ENCODE measurements at regions not wholly inside any gene's neighbourhood (a gene's known extent, or its start where the extent isn't known, plus 50 kb on each side); places are given as distances from the start of the nearest gene placed in this dataset.
"Not testable (repeated sequence)": the region's sequence is repeated elsewhere in the genome, so short reads cannot be mapped to it uniquely, and the experiment has no call there.

DNA sequence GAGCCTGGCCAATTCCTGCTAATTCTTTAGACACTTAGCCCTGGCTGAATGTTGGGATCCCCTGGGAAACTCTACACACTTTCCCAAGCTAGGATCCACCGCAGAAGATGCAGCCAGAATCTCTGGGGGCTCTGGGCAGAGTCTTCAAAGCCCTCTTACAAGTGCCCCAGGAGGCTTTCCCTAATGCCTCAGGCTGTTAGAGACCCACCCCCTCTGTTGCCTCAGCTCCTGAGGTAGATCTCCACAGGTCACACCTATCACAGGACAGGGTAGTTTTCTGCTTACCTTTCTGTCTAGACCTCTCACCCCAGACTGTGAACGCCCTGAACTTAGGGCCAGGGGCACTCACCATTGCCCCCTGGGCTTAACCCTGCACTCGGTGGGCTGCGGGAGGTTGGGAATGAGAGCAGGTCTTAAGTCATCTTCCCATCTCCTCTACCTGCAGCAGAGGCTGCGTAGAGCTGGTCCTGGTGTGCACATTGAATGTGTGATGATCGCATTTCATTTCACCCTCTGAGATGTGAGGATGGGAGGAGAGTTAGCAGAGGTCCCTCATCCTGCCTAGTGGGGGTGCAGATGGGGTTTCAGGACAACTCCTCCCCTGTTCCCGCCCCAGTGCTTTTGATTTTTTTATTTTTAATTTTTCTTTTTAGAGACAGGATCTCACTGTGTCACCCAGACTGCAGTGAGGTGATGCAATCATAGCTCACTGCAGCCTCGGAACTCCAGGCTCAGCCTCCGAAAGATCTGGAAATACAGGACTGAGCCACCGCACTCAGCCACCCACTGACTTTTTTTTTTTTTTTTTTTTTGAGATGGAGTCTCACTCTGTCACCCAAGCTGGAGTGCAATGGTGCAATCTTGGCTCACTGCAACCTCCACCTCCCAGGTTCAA is 89.0 kb upstream of the LHX1 start:
- no peak for DNase-seq

DNA sequence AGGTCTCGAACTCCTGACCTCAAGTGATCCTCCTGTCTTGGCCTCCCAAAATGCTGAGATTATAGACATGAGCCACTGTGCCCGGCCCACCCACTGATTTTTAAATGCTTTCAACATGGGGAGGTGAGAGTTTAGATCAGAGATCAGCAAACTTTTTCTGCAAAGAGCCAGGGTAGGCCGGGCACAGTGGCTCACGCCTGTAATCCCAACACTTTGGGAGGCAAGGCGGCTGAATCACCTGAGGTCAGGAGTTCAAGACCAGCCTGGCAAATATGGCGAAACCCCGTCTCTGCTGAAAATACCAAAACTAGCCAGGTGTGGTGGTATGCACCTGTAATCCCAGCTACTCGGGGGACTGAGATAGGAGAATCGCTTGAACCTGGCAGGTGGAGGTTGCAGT is 88.3 kb upstream of the LHX1 start:
- not testable (repeated sequence) for DNase-seq

DNA sequence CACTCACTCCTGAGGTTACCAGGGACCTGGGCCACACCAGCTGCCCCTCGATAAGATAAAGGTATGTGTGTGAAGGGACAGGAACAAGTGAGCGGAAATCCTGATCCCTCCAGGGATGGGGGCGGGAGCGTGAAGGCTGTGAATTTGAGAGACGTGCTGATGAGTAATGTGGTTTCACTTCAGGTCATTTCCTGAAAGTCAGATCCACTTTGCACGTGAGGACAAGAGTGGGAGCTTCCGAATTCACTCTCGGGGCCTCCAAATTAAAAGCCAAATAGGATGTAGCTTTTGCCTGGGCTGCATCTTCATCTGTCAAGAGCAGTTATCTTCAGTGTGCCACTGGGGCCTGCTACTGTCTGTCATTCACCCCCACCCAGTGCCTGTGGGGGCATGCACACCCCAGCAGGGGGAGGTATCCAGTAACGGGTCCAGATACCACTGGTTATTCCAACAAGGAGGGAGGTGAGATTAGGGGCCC is 87.4 kb upstream of the LHX1 start:
- DNase-seq: no peak

- DNase-seq: no peak
Measured at GRCh38 chr17:36850790-36851189, 86.5 kb upstream of the LHX1 start.

DNA sequence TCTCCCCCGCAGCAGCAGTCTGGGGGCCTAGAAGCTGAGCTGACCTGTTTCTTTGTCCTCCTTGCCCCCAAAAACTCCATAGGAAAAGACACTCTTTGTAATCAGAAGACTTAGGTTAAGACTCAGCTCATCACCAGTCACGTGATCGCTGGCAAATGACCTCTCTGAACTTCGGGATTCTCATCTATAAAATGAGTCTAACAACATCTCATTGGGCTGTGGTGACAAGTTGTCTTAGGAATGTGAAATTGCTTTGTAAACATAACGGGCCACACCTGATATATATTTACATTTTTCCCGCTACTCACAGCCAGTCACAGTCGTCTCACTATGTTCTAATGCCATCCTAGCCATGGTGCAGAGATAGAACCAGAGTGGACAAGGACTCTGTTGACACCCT is 86.0 kb upstream of the LHX1 start:
- no peak for DNase-seq

DNA sequence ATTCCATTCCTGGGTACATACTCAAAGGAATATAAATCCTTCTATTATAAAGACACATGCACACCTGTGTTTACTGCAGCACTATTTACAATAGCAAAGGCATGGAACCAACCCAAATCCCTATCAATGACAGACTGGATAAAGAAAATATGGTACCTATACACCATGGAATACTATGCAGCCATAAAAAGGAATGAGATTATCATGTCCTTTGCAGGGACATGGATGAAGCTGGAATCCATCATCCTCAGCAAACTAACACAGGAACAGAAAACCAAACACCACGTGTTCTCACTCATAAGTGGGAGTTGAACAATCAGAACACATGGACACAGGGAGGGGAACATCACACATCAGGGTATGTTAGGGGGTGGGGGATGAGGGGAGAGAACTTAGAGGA is 84.8 kb upstream of the LHX1 start:
- DNase-seq: not testable (repeated sequence)

DNA sequence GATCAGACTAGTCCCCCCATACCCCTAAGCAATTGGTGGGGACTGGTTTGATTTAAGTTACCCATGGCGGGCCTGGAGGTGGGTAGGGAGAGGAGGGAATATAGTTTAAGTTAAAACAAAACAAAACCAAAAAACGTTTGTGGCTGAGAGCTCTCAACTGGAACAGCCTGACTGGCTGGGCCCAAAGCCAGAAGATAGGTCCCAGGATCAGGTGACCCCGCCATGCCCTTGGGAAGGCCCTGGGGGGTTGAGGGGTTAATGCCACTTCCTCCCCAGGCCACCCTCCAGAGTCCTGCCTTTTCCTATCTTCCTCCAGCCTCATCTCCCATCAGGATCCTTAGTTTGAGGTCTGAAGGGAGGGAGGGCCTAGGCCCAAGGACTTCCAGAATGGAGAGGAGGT is 82.3 kb upstream of the LHX1 start:
- DNase-seq: no peak

DNA sequence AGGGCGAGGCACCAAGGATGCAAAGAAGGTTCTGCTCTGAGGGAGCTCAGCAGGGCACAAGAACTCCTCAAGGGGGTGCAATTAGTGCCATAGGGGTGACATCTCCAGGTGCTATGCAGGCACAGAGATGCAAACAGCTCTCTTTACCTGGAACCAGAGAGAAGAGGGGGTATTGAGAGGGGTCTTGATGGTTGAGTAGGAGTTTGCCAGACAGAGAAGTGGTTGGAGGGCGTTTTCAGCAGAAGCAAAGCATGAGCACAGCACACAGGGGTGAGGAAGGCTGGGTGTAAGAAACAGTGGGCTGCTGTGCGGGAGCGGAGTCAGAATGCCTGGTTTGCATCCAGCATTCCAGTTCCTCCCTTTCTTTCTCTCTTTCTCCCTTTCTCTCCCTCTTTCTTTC is 81.8 kb upstream of the LHX1 start:
- DNase-seq: no peak

DNA sequence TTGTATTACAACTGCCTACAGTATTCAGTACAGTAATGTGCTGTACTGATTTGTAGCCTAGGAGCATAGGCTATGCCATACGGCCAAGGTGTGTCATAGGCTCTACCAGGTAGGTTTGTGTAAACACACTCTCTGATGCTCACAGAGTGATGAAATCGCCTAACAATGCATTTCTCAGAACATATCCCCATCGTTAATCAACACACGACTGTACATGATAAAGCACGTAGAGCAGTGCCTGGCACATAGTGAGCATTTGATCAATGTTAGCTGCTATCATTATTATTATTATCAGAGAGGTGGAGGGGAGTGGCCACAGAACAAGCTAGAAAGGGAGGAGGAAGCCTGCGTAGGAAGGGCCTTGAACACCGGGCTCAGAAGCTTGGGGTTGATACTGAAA is 81.1 kb upstream of the LHX1 start:
- no peak for DNase-seq

- no peak for DNase-seq
Measured at GRCh38 chr17:36856903-36857381, 80.3 kb upstream of the LHX1 start.

GRCh38 chr17:36857698-36858097 is 79.6 kb upstream of the LHX1 start:
- DNase-seq: no peak

- no peak for DNase-seq
Measured at GRCh38 chr17:36858119-36859002, 78.9 kb upstream of the LHX1 start.

DNA sequence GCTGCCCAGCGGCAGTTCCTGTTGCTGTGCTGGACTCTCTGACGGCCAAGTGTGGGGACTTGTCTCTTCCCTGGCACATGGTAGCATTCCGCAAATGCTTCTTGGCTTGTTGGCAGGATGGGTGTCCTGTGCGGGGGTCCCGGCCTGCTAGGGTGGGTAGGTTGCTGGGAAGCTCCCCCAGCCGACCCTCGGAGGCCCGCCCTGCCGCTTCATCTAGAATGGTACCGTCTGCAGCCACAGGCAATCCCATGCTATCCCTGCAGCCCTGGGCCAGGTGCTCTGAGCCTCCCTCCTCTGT is 78.3 kb upstream of the LHX1 start:
- no peak for DNase-seq

DNA sequence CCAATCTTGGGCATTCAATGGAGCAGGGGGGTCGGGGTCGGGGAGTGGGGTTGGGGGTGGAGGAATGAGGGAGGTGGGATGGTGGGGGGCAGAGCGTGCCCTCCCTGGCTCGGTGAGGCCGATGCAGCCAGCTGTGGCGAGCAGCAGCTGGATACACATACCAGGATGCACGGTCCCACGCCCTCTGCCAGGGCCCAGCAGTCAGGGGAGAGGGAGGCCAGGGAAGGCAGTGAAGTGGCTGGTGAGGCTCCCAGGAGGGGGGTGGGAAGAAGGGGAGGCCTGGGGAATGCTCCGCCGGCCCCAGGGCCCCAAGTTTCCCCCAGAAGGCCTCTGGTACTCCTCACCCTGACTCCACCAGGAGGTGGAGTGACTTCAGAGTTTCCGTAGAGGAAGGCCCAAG is 77.6 kb upstream of the LHX1 start:
- no peak for DNase-seq

GRCh38 chr17:36861531-36861930 is 75.7 kb upstream of the LHX1 start:
- DNase-seq: no peak

DNA sequence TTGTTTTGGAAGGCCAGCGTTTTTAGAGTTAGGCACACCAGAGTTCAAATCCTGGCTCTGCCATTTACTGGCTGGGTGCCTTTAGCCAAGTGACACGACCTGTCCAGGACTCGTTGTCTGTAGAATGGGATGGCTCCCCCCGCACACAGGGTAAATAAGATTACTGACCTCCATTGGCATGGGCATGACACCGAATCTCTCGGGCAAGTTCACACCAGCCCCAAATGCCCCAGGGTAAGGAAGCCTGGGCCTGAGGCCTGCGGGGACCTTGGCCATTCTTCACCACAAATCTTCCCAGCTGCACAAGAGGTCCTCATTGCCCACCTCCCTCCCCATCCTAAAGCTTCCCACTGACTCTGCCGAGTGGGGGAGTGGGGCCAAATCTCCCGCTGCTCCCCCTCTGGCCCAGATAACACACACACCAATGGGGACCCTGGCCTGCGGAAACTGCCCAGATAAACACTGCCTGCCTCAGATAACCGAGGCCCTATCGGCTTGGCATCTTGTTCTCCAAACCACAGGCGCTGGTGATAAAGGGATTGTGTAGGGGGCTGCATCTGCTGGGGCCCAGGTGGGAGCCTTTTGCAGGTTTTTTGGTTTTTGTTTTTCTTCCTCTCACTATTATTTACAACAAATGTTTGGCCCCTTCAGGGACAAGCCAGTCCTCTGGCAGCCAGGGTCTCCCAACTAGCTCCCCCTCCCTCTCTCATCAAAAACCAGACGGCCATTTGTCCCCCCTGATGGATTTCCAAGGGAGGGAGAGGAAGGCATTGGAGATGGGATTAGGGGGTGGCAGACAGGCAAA is 75.0 kb upstream of the LHX1 start:
- no peak for DNase-seq

DNA sequence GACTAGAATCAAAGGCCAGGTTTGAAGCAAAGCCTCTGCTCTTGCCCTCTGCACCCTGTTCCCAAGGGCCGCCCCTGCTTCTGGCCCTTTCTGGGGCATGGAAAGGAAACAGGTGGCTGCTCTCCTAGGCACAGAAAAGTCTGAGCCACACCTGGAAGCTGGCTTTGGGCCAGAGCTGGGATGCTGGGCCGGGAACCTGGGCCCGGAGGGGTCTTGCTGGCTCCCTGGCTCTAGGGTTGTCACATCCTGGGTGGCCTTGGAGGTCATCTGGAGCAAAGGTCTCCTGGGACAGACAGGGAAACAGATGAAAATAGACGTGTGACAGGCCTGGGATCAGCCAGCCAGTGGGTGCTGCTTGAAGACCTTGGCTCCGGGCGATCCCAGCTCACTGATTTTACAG is 74.1 kb upstream of the LHX1 start:
- DNase-seq: no peak

GRCh38 chr17:36863676-36864612 is 73.3 kb upstream of the LHX1 start:
- DNase-seq: no peak

DNA sequence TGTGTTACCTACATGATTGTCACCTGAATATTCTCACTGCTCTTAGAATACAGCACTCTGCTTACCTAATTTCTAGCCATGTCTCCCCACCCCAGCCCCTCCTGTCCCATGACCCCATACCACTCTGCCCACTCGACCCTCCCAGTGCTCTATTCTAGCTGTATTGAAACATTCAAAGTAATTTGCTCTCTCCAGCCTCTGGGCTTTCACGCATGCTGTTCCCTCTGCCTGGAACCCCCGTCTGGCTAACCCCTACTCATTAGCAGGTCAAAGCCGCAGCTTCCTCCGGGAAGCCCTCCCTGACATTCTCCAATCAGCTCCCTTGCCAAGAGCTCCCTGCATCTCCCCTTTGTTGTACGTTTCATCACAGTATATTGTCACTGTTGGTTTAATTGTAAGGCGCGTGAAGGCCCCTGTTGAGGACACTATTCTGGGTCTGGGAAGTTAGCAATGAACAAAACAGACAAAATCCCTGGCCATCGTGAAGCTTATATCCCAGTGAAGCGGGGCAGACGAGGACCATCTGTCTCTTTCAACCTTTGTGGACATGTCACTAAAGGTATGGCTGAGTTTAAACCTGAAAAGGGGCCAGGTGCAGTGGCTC is 72.3 kb upstream of the LHX1 start:
- DNase-seq: no peak

DNA sequence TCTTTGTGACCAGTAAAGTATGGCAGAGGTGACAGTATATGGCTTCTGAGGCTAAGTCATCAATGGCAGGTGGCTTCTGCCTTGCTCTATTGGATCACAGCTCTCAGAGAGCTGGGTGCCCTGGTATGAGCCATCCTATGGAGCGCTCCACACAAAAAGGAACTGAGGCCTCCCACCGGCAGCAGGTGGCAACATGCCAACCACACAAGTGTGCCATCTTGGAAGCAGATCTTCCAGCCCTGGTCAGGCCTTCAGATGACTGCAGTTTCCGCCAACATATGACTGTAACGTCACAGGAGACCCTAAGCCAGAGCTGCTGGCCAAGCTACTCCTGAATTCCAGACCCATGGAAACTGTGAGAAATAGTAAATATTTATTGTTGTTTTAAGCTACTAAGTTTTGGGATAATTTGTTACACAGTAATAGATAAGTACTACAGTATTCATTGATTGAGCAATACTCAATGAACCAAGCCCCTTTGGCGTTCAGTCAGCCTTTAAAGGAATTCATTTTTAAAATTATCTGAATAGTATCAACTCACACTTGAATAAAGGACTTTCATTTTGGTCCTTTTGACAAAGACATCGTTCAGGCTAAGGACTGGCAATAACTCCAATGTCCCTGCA is 69.4 kb upstream of the LHX1 start:
- DNase-seq: no peak

DNA sequence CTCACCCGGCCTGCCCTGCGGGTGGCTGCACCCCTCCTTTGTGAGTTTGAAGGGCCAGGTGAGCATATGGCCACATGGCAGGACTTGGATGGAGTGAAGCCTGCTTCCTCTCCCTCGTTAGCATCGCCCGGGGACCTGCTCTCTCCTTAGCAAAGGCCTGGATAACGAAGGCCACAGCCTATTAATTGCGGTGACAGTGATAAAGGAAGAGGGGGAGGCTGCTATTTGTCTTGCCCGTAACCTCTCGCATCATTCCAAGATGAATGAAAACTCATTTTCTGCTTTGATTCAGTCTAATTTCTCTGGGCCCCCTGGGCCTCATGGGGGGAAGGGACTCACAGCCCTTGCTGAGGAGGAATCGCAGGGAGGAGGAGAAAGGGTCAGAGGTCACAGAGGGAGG is 68.5 kb upstream of the LHX1 start:
- DNase-seq: no peak
